A549 (cell line): ENCODE measurements at regions not wholly inside any gene's neighbourhood (a gene's known extent, or its start where the extent isn't known, plus 50 kb on each side); places are given as distances from the start of the nearest gene placed in this dataset.

Source experiments
- EHMT2 ChIP-seq: fragments of 200-600 bp; sonication (generic); IDR thresholded peaks from 2 replicates; pipeline ENCODE4 v1.6.1; 2016; ENCODE audit warnings: antibody characterized with exemption, low read depth, mild to moderate bottlenecking, moderate library complexity
- EP300 ChIP-seq, 2 experiments: fragments of >200 bp; sonication (Bioruptor Twin); formaldehyde crosslinking; IDR thresholded peaks; 2 replicates in 1 of 2; 3 replicates in 1 of 2; pipeline ENCODE4 v1.6.1; 2016 to 2017
- MAFK ChIP-seq: fragments of 450-650 bp; IDR thresholded peaks from 2 replicates; pipeline ENCODE4 v1.6.1; 2014; ENCODE audit not compliant: partially characterized antibody
- POLR2A ChIP-seq: IDR thresholded peaks from 2 replicates; pipeline ENCODE4 v1.6.1; 2012; ENCODE audit warnings: mild to moderate bottlenecking, low read length
- RFX5 ChIP-seq: fragments of 450-650 bp; IDR thresholded peaks from 2 replicates; pipeline ENCODE4 v1.7.1; 2014; ENCODE audit warnings: antibody characterized with exemption, mild to moderate bottlenecking, moderate library complexity
- SMC3 ChIP-seq: fragments of >200 bp; sonication (Bioruptor Twin); formaldehyde crosslinking; IDR thresholded peaks from 3 replicates; pipeline ENCODE4 v1.6.1; 2018; ENCODE audit warnings: inconsistent platforms
- ZNF302 ChIP-seq: fragments of 250-450 bp; sonication (Bioruptor Pico); IDR thresholded peaks from 2 replicates; pipeline ENCODE4 v1.9.0; 2021; ENCODE audit warnings: inconsistent platforms, mild to moderate bottlenecking, moderate library complexity
- TF ChIP-seq, protein P1 (sequence below): fragments of >200 bp; sonication (Bioruptor Twin); formaldehyde crosslinking; IDR thresholded peaks from 3 replicates; pipeline ENCODE4 v1.5.1; 2016
- TF ChIP-seq, protein P2 (sequence below): fragments of 200-600 bp; sonication (generic); IDR thresholded peaks from 2 replicates; pipeline ENCODE4 v1.6.1; 2016; ENCODE audit warnings: antibody characterized with exemption, mild to moderate bottlenecking, moderate library complexity
- TF ChIP-seq, protein P3 (sequence below): IDR thresholded peaks from 2 replicates; pipeline ENCODE4 v1.6.1; 2012

DNA sequence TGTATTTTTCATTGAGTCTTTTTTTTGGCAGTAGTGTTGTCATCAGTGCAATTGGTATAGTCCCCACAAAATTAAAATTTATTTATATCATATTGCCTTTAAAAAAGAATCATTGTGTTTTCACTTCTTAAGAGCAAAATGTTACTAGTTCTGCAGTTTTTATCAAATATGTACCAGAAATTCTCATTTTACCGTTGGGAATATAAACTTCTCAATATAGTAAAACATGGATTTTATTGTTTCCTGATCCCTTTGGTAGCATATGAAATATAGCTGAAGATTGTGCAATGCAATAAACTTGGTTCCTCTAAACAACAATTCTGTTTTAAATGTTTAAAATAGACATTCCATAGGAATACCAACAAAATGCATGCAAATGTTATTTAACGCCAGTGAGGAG, 306.5 kb upstream of the PCDH20 start:
- no peak for TF ChIP-seq EP300 (IDR thresholded peaks at IDR 0.05)
- TF ChIP-seq ZNF302, result no peak
- TF ChIP-seq SMC3, result no peak
- TF ChIP-seq, protein P1, sequence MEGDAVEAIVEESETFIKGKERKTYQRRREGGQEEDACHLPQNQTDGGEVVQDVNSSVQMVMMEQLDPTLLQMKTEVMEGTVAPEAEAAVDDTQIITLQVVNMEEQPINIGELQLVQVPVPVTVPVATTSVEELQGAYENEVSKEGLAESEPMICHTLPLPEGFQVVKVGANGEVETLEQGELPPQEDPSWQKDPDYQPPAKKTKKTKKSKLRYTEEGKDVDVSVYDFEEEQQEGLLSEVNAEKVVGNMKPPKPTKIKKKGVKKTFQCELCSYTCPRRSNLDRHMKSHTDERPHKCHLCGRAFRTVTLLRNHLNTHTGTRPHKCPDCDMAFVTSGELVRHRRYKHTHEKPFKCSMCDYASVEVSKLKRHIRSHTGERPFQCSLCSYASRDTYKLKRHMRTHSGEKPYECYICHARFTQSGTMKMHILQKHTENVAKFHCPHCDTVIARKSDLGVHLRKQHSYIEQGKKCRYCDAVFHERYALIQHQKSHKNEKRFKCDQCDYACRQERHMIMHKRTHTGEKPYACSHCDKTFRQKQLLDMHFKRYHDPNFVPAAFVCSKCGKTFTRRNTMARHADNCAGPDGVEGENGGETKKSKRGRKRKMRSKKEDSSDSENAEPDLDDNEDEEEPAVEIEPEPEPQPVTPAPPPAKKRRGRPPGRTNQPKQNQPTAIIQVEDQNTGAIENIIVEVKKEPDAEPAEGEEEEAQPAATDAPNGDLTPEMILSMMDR, result no peak
- no peak for TF ChIP-seq RFX5
- no peak for TF ChIP-seq POLR2A
- TF ChIP-seq MAFK, result no peak
- TF ChIP-seq EHMT2, result no peak
- TF ChIP-seq, protein P2, sequence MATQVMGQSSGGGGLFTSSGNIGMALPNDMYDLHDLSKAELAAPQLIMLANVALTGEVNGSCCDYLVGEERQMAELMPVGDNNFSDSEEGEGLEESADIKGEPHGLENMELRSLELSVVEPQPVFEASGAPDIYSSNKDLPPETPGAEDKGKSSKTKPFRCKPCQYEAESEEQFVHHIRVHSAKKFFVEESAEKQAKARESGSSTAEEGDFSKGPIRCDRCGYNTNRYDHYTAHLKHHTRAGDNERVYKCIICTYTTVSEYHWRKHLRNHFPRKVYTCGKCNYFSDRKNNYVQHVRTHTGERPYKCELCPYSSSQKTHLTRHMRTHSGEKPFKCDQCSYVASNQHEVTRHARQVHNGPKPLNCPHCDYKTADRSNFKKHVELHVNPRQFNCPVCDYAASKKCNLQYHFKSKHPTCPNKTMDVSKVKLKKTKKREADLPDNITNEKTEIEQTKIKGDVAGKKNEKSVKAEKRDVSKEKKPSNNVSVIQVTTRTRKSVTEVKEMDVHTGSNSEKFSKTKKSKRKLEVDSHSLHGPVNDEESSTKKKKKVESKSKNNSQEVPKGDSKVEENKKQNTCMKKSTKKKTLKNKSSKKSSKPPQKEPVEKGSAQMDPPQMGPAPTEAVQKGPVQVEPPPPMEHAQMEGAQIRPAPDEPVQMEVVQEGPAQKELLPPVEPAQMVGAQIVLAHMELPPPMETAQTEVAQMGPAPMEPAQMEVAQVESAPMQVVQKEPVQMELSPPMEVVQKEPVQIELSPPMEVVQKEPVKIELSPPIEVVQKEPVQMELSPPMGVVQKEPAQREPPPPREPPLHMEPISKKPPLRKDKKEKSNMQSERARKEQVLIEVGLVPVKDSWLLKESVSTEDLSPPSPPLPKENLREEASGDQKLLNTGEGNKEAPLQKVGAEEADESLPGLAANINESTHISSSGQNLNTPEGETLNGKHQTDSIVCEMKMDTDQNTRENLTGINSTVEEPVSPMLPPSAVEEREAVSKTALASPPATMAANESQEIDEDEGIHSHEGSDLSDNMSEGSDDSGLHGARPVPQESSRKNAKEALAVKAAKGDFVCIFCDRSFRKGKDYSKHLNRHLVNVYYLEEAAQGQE, result no peak
- TF ChIP-seq, protein P3, sequence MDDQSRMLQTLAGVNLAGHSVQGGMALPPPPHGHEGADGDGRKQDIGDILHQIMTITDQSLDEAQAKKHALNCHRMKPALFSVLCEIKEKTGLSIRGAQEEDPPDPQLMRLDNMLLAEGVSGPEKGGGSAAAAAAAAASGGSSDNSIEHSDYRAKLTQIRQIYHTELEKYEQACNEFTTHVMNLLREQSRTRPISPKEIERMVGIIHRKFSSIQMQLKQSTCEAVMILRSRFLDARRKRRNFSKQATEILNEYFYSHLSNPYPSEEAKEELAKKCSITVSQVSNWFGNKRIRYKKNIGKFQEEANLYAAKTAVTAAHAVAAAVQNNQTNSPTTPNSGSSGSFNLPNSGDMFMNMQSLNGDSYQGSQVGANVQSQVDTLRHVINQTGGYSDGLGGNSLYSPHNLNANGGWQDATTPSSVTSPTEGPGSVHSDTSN, result no peak
